GM21528 (cell line): ENCODE measurements at regions not wholly inside any gene's neighbourhood (a gene's known extent, or its start where the extent isn't known, plus 50 kb on each side); places are given as distances from the start of the nearest gene placed in this dataset.

Source experiments
- ATAC-seq: cut with Tn5 transposase; IDR thresholded peaks from one replicate; pipeline ENCODE4 v1.9.1; 2021; ENCODE audit warnings: mild to moderate bottlenecking, moderate library complexity; ENCODE audit not compliant: unreplicated experiment, low FRiP score

- ATAC-seq = no peak
Measured at GRCh38 chr5:173759691-173760090, 128.5 kb upstream of the CPEB4 start.

GRCh38 chr5:173760461-173761177 is 127.5 kb upstream of the CPEB4 start:
- ATAC-seq = no peak

DNA sequence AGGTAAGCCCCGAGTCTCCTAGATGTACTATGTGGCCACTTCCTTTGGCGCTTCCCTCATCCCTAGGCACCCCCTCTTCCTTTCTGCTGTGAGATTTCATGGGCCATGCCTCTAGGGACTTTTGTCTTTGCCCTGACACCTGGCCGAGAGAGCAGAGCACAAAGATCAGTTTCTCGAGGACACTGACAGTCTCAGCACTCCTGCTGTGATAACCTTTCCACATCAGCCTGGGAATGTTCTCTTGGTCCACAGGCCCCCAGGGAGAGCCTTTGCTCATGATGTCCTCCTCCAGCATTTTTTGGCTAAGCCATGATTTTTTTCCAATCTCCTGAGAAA is 127.0 kb upstream of the CPEB4 start:
- ATAC-seq = no peak

DNA sequence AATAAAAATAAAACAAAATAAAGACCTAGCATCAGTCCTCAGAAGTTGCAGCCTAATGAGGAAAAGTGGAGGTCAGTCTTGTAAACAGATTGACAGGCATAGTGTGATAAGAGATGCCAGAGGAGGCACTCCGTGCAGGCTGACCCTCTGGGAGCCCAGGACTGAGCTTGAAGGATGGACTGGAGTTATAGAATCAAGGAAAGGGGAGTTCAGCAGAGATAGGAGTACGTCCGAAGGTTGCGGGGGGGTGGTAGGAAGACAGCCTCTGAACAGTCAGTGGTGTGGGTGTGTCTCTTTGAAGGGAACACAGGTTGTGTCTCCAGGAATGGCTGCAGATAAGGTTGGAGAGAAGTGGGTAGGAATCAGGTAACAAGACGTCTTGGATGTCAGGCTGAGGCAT is 126.1 kb upstream of the CPEB4 start:
- no peak for ATAC-seq

DNA sequence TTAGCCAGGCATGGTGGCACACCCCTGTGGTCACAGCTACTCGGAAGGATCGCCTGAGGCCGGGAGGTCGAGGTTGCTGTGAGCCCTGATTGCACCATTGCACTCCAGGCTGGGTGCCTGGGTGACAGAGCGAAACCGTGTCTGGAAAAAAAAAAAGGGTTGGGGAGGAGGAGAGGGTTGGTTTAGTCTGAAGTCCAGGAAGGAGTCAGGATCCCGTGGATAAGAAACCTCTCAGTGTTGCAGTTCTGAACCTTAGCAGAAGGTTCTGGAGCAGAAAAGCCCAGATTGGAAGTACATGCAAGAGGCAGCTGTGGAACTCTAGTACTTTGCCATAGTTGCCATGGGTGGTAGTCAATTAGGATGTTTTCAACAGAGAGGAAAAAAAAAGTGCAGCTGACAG is 125.2 kb upstream of the CPEB4 start:
- ATAC-seq = no peak

- no peak for ATAC-seq
Measured at GRCh38 chr5:173763410-173763809, 124.7 kb upstream of the CPEB4 start.

DNA sequence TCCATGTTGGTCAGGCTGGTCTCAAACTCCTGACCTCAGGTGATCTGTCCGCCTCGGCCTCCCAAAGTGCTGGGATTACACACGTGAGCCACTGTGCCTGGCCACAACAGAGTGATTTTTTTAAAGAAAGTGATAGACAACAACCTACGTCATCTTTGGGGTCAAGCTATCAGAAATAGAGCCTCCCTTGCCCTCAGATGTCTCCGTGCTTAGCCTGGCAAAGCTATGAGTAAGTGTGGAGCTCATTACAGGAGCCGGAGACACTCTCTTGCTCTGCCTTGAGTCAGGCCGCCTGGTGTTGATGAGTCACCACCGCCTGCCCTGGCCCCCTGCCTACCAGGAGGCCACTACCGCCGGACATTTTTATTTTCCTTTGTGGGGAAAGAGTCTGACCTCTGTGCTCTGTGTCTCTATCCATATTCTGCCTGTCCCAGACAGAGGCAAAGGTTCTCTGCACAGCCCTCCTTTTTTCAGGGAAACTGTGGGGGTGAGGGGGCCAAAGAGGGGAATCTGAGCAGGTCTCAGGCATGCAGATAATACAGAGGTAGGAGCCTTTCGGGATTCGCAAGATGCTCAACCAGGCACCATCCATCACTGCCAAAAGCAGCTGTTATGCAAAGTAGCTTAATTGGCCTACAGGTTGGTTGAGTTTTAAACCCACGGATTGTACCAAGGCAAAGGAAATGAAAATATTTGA is 123.7 kb upstream of the CPEB4 start:
- no peak for ATAC-seq

- ATAC-seq = no peak
Measured at GRCh38 chr5:173765029-173765644, 123.0 kb upstream of the CPEB4 start.

- no peak for ATAC-seq
Measured at GRCh38 chr5:173765661-173766060, 122.5 kb upstream of the CPEB4 start.

DNA sequence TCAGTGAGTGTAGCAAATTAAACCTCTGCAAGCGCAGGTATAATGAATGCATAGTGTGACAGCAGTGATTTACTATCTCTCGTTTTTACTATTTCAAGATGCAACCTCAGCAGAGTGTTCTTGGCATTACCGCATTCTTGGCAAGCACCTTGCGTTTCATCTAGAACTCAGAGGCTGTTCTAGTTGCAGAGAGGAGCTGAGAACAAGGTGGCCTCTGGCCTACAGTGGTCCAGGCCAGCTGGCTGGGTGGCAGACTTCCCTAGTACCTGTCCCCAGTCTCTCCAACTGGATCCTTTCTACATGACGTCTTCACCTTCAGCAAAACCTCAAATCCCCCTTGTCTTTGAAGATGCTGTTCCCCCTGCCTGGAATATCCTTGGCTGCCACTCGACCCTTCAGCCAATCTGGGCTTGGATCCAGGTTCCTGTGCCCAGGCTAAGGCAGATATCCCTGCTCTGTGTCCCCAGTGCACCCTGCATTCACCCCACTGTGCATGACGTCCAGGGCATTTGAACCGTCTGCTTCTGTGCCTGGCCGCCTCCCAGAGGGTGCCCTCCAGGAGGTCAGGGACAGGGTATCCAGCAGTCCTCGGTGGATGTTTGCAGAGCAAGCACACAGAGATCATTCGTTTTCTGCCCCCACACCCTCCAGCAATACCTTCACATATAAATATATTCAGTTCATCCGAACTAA is 120.4 kb upstream of the CPEB4 start:
- no peak for ATAC-seq

- no peak for ATAC-seq
Measured at GRCh38 chr5:173768267-173768806, 119.8 kb upstream of the CPEB4 start.

- no peak for ATAC-seq
Measured at GRCh38 chr5:173768891-173769290, 119.3 kb upstream of the CPEB4 start.

GRCh38 chr5:173770637-173771036 is 117.5 kb upstream of the CPEB4 start:
- ATAC-seq = no peak

- no peak for ATAC-seq
Measured at GRCh38 chr5:173771121-173771724, 116.9 kb upstream of the CPEB4 start.

DNA sequence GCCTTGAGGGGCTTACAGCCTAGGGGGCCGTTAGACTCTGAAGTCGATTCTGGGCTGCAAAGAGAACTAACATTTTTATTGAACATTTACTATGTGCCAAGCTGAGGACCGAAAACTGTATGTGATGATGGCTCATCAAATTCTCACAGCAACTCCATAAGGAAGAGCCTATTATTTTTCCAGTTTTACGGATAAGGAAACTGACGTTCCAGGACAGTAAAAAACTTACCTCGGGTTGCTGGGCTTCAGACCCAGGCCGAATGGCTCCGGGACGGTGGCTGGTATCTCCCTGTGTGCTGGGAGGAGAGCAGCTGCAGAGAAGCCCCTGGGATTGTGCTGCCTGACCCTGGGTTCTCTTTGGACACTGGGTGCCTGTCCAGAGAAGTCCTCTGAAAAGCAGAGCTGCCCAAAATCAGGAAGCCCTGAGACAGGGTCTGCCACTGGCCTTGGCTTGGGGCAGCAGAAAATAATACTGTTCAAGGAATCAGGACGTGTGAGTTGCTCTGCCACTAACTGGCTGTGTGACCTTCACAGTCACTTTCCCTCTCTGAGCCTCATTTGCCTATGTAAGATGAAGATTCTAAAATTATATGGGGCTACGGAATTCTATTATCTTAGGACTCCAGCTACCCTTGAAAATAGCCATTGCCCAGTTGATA is 116.3 kb upstream of the CPEB4 start:
- no peak for ATAC-seq

GRCh38 chr5:173772384-173773059 is 115.6 kb upstream of the CPEB4 start:
- ATAC-seq = no peak

GRCh38 chr5:173774271-173774761 is 113.8 kb upstream of the CPEB4 start:
- ATAC-seq = no peak

DNA sequence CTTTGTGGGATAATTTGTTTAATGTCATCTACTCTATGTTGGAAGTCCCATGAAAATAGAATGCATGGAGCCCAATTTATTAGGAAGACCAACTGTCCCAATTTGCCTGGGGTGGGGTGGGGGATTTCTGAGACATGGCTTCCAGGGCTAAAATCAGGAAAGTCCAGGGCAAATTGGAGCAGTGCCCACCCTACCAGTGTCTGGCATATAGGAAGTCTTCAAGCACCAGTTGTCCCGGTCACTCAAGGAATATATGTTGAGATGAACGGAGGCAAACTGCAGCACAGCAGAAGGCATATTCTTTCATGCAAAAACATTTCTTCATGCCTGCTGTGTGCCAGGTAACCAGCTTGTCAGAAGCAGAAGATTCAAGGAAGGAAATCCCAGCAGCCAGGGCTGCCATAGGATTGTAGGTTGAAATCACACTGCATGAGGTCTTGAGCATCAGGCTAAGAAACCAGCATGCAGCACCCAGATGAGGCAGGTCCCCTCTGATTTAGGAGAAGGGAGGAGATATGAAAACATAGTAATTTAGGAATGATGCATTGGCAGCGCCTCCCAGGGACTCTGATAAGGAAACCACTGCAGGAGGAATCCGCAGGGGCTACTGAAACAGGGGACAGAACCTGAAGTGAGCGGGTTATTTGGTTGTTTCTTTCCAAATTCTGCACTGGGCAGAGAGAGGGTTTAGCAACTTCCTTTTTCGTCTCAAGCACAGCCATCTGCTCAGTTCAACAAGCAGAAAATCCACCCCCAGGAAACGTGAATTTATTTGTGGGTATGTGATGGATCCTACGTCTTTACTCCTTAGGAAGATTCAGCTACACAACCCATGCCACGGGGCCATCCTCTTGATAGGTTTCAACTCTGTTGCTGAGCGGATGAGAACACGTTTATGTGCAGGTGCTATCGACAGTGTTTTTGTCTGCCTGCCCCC is 112.6 kb upstream of the CPEB4 start:
- no peak for ATAC-seq
